SK-N-SH treated with all-trans-retinoic acid at 6 μM for 48 hours (cell line): ENCODE measurements at regions not wholly inside any gene's neighbourhood (a gene's known extent, or its start where the extent isn't known, plus 50 kb on each side); places are given as distances from the start of the nearest gene placed in this dataset.

Experiments
- ESRRG ChIP-seq: fragments of 250-450 bp; sonication (Bioruptor Pico); IDR thresholded peaks from 2 replicates; pipeline ENCODE4 v1.6.1; 2021; ENCODE audit warnings: mild to moderate bottlenecking
- TF ChIP-seq, protein P1 (sequence below): fragments of 250-450 bp; sonication (Bioruptor Pico); IDR thresholded peaks from 2 replicates; pipeline ENCODE4 v1.8.0; 2020; ENCODE audit warnings: mild to moderate bottlenecking, moderate library complexity, borderline replicate concordance

DNA sequence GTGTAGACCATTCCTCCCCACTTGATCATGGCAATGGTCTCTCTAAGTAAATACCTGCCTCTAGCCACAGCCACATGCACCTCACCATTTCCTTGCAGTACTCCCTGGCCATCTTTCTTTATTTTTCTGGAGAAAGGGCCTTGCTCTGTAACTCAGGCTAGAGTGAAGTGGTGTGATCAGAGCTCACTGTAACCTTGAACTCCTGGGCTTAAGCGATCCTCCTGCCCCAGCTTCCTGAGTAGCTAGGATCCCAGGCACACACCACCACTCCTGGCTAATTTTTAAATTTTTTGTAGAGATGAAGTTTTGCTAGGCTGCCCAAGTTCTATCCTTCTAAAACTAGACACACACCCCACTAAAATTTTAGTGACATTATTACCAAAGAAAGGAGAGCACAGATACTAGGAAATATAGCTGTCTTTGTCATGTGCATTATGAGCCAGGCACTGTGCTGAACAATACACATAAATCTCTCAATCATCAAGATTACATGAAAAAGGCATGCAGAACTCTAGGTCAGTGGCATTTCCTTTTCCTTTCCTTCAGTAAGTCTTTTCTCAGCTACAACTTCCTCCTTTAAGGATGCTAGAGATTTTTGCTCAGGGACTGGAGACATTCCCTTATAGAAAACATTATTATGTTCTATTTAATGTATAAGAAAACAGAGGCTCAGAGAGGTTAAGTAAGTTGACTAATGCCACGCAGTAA is 95.0 kb upstream of the SERBP1 start:
- no peak for TF ChIP-seq ESRRG (CRISPR knock-in tag)
- TF ChIP-seq, protein P1, sequence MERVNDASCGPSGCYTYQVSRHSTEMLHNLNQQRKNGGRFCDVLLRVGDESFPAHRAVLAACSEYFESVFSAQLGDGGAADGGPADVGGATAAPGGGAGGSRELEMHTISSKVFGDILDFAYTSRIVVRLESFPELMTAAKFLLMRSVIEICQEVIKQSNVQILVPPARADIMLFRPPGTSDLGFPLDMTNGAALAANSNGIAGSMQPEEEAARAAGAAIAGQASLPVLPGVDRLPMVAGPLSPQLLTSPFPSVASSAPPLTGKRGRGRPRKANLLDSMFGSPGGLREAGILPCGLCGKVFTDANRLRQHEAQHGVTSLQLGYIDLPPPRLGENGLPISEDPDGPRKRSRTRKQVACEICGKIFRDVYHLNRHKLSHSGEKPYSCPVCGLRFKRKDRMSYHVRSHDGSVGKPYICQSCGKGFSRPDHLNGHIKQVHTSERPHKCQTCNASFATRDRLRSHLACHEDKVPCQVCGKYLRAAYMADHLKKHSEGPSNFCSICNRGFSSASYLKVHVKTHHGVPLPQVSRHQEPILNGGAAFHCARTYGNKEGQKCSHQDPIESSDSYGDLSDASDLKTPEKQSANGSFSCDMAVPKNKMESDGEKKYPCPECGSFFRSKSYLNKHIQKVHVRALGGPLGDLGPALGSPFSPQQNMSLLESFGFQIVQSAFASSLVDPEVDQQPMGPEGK = no peak
